ENCODE measurements at regions not wholly inside any gene's neighbourhood (a gene's known extent, or its start where the extent isn't known, plus 50 kb on each side); places are given as distances from the start of the nearest gene placed in this dataset.

GRCh38 chr4:19987746-19988145 is 264.0 kb upstream of the SLIT2 start:
- no peak overlapping the region for H3K27ac Mint-ChIP-seq
- no peak overlapping the region for H3K27ac ChIP-seq (ENCODE audit: insufficient read length, low read depth, low read length)

More at GRCh38 chr4:19987746-19988145, 264.0 kb upstream of the SLIT2 start:
- Histone ChIP-seq H3K18ac (ENCODE audit: insufficient read length, low read depth, low read length) (no peak overlapping the region), H3K79me1 (ENCODE audit: insufficient read depth, low read depth, low read length, poor library complexity, severe bottlenecking) (no peaks in the 10 kb centered on the region), H3K14ac (ENCODE audit: insufficient read depth, low read length) (no peak overlapping the region), H4K20me1 (ENCODE audit: control insufficient read depth, insufficient read depth, insufficient read length) (no peaks in the 10 kb centered on the region), H3K4me2 (ENCODE audit: insufficient read depth, insufficient read length, low read length) (no peak overlapping the region), H3K9ac (ENCODE audit: extremely low read depth, insufficient read length, low read length) (no peak overlapping the region), H4K91ac (ENCODE audit: insufficient read length, low read depth, low read length) (no peak overlapping the region), H3T11ph (ENCODE audit: low read length) (no peak overlapping the region), H3K4me1 (ENCODE audit: insufficient read depth, low read length) (no peaks in the 10 kb centered on the region), H2BK120ac (ENCODE audit: low read depth, low read length, poor library complexity, severe bottlenecking) (no peak overlapping the region), H3K56ac (ENCODE audit: insufficient read length, low read depth, low read length) (no peak overlapping the region), H3K9me3 (ENCODE audit: control insufficient read depth, low read depth, low read length) (no peaks in the 10 kb centered on the region), H2BK12ac (ENCODE audit: insufficient read length, low read depth, low read length) (no peak overlapping the region), H3K23ac (ENCODE audit: insufficient read length, low read depth, low read length) (no peak overlapping the region), H2BK15ac (ENCODE audit: low read depth, low read length) (no peak overlapping the region), H2AFZ (ENCODE audit: low read length) (no peak overlapping the region), H4K8ac (replicated peaks; ENCODE audit: insufficient read length, low read depth, low read length) (no peak overlapping the region), H3K4ac (ENCODE audit: low read depth, low read length) (no peak overlapping the region), H3K79me2 (ENCODE audit: insufficient read depth, low read length) (no peaks in the 10 kb centered on the region), H2BK20ac (ENCODE audit: low read depth, low read length, poor library complexity, severe bottlenecking) (no peak overlapping the region), H3K23me2 (ENCODE audit: insufficient read length, low read depth, low read length, poor library complexity, severe bottlenecking) (no peaks in the 10 kb centered on the region), H4K5ac (ENCODE audit: insufficient read length, low read depth, low read length) (no peak overlapping the region), H2AK5ac (ENCODE audit: insufficient read length, low read length) (no peak overlapping the region), H3K27me3 (ENCODE audit: insufficient read depth, low read length) (no peaks in the 10 kb centered on the region), H2BK5ac (ENCODE audit: insufficient read length, low read length) (no peak overlapping the region)
- no peaks in the 10 kb centered on the region; a peak in 1 of 5 replicates for H3K9me3 Mint-ChIP-seq
- no peaks in the 10 kb centered on the region for H3K4me1 Mint-ChIP-seq
- H3K36me3 Mint-ChIP-seq (ENCODE audit: insufficient read depth in 1 of 3, low read depth in 3 of 3), result no peaks in the 10 kb centered on the region; a peak in 1 of 7 replicates
- H3K27me3 Mint-ChIP-seq (ENCODE audit: low read depth), result no peaks in the 10 kb centered on the region; the same call in 1 of the 2 replicates
- no peak for TF ChIP-seq CTCF (conservative IDR thresholded peaks at IDR 0.05)
- no peak overlapping the region for H3K4me3 Mint-ChIP-seq
- DNase-seq, result no peak
